ENCODE measurements at regions not wholly inside any gene's neighbourhood (a gene's known extent, or its start where the extent isn't known, plus 50 kb on each side); places are given as distances from the start of the nearest gene placed in this dataset.

DNA sequence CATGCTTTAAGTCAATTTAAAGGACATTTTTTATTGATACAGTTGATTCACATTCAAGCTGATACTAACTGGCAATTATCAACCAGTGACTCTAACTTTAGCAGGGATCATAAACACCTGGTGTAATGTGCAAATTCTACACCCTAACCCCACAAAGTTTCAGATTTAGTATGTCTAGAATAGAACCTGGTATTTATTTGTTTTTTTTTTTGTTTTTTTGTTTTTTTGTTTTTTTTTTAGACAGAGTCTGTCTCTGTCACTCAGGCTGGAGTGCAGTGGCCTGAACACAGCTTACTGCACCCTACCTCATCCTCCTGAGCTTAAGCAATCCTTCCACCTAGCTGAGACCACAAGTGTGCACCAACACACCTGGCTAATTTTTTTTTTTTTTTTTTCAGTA lies 311.2 kb upstream of the SEMA6A start:
- TF ChIP-seq POLR2A (IDR thresholded peaks at IDR 0.05) = no peak
- TF ChIP-seq, protein P1, sequence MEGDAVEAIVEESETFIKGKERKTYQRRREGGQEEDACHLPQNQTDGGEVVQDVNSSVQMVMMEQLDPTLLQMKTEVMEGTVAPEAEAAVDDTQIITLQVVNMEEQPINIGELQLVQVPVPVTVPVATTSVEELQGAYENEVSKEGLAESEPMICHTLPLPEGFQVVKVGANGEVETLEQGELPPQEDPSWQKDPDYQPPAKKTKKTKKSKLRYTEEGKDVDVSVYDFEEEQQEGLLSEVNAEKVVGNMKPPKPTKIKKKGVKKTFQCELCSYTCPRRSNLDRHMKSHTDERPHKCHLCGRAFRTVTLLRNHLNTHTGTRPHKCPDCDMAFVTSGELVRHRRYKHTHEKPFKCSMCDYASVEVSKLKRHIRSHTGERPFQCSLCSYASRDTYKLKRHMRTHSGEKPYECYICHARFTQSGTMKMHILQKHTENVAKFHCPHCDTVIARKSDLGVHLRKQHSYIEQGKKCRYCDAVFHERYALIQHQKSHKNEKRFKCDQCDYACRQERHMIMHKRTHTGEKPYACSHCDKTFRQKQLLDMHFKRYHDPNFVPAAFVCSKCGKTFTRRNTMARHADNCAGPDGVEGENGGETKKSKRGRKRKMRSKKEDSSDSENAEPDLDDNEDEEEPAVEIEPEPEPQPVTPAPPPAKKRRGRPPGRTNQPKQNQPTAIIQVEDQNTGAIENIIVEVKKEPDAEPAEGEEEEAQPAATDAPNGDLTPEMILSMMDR (IDR thresholded peaks at IDR 0.05) = no peak
